GM23338 (cell line): ENCODE measurements at regions not wholly inside any gene's neighbourhood (a gene's known extent, or its start where the extent isn't known, plus 50 kb on each side); places are given as distances from the start of the nearest gene placed in this dataset.

Experiments
- CREB1 ChIP-seq: fragments of 250-450 bp; sonication (Bioruptor Pico); IDR thresholded peaks from 2 replicates; pipeline ENCODE4 v1.5.0; 2020; ENCODE audit warnings: low read depth, mild to moderate bottlenecking, moderate library complexity
- CTCF ChIP-seq, 2 experiments: fragments of 200-600 bp in 1 of 2; sonication (generic) in 1 of 2; conservative IDR thresholded peaks; 2 replicates each; pipeline versions ENCODE4 v1.5.1 to v1.6.1; 2016 to 2017; ENCODE audit warnings: antibody characterized with exemption in 2 of 2, low read depth in 2 of 2, mild to moderate bottlenecking in 2 of 2, moderate library complexity in 1 of 2
- ETS1 ChIP-seq: IDR thresholded peaks from 2 replicates; pipeline ENCODE4 v1.6.1; 2016; ENCODE audit warnings: antibody characterized with exemption
- EZH2 ChIP-seq: fragments of 200-600 bp; sonication (generic); IDR thresholded peaks from one replicate; pipeline ENCODE4 v1.8.0; 2017; ENCODE audit warnings: antibody characterized with exemption, mild to moderate bottlenecking, low read depth; ENCODE audit not compliant: unreplicated experiment
- EZH2phosphoT487 ChIP-seq: fragments of 200-600 bp; sonication (generic); IDR thresholded peaks from one replicate; pipeline ENCODE4 v1.8.1; 2018; ENCODE audit warnings: antibody characterized with exemption; ENCODE audit not compliant: unreplicated experiment
- NANOG ChIP-seq: IDR thresholded peaks from 2 replicates; pipeline ENCODE4 v1.6.1; 2016; ENCODE audit warnings: antibody characterized with exemption, borderline replicate concordance
- POLR2AphosphoS5 ChIP-seq: IDR thresholded peaks from 2 replicates; pipeline ENCODE4 v1.6.1; 2016; ENCODE audit warnings: antibody characterized with exemption, low read depth
- REST ChIP-seq: IDR thresholded peaks from one replicate; pipeline ENCODE4 v1.6.1; 2018; ENCODE audit warnings: antibody characterized with exemption; ENCODE audit not compliant: unreplicated experiment
- STAT1 ChIP-seq: IDR thresholded peaks from one replicate; pipeline ENCODE4 v1.6.1; 2016; ENCODE audit warnings: antibody characterized with exemption; ENCODE audit not compliant: unreplicated experiment
- ZNF114 ChIP-seq: fragments of 250-450 bp; sonication (Bioruptor Pico); IDR thresholded peaks from 2 replicates; pipeline ENCODE4 v1.5.0; 2020; ENCODE audit warnings: mild to moderate bottlenecking, moderate library complexity
- ZNF462 ChIP-seq: fragments of 250-450 bp; sonication (Bioruptor Pico); IDR thresholded peaks from 2 replicates; pipeline ENCODE4 v1.5.0; 2020; ENCODE audit warnings: mild to moderate bottlenecking, moderate library complexity

- TF ChIP-seq ZNF462 (CRISPR knock-in tag): no peak
- TF ChIP-seq ETS1: no peak
- no peak for TF ChIP-seq ZNF114
- TF ChIP-seq STAT1: no peak
- TF ChIP-seq CREB1: no peak
- TF ChIP-seq EZH2: no peak
- TF ChIP-seq REST: no peak
- no peak for TF ChIP-seq CTCF (conservative IDR thresholded peaks at IDR 0.05; ENCODE audit: low read depth in 2 of 2)
- TF ChIP-seq NANOG: no peak
- TF ChIP-seq POLR2AphosphoS5: no peak
- no peak for TF ChIP-seq EZH2phosphoT487
Measured at GRCh38 chr7:108629651-108630400, 60.2 kb downstream of the DNAJB9 start (continued).
